Spleen (tissue), 11 donors: ENCODE measurements at regions not wholly inside any gene's neighbourhood (a gene's known extent, or its start where the extent isn't known, plus 50 kb on each side); places are given as distances from the start of the nearest gene placed in this dataset.

ENCODE experiments used
- DNase-seq: peaks from one replicate; pipeline ENCODE4 v3.0.0-alpha.2; 2020
- H3K27ac ChIP-seq, 8 donors: fragments of 200-600 bp; sonication (generic) in 7 of 8; 1 replicate in 4 of 8; 2 replicates in 4 of 8; pipeline versions ENCODE4 v1.5.0 to v1.8.0; 2016 to 2021; ENCODE audit warnings: inconsistent platforms in 4 of 8, mild to moderate bottlenecking in 4 of 8, moderate library complexity in 1 of 8
- H3K27me3 ChIP-seq, 7 donors: fragments of 200-600 bp; sonication (generic) in 6 of 7; replicated peaks in 1 of 7; 1 replicate in 4 of 7; 2 replicates in 3 of 7; pipeline versions ENCODE4 v1.5.0 to v1.8.0; 2016 to 2021; ENCODE audit warnings: inconsistent platforms in 3 of 7, mild to moderate bottlenecking in 1 of 7
- H3K36me3 ChIP-seq, 6 donors: fragments of 200-600 bp; sonication (generic) in 5 of 6; 1 replicate in 4 of 6; 2 replicates in 2 of 6; pipeline versions ENCODE4 v1.5.0 to v1.8.0; 2016 to 2021; ENCODE audit warnings: inconsistent platforms in 2 of 6
- H3K4me1 ChIP-seq, 6 donors: fragments of 200-600 bp; sonication (generic) in 5 of 6; 1 replicate in 3 of 6; 2 replicates in 3 of 6; pipeline versions ENCODE4 v1.5.0 to v1.8.0; 2016 to 2021; ENCODE audit warnings: inconsistent platforms in 3 of 6
- H3K4me3 ChIP-seq, 8 donors: fragments of 200-600 bp; sonication (generic) in 7 of 8; 1 replicate in 4 of 8; 2 replicates in 4 of 8; pipeline versions ENCODE4 v1.5.0 to v1.8.0; 2016 to 2021; ENCODE audit warnings: inconsistent platforms in 4 of 8, mild to moderate bottlenecking in 4 of 8, moderate library complexity in 2 of 8
- H3K9me3 ChIP-seq, 8 donors: fragments of 200-600 bp; sonication (generic) in 7 of 8; 1 replicate in 4 of 8; 2 replicates in 4 of 8; pipeline versions ENCODE4 v1.5.0 to v1.8.0; 2016 to 2021; ENCODE audit warnings: inconsistent platforms in 4 of 8
- POLR2A ChIP-seq, 3 donors: fragments of 450-650 bp; IDR thresholded peaks; one replicate each; pipeline ENCODE4 v1.5.1; 2017; ENCODE audit warnings: antibody characterized with exemption in 3 of 3, mild to moderate bottlenecking in 1 of 3
- POLR2AphosphoS5 ChIP-seq, 3 donors: sonication (generic); formaldehyde crosslinking; IDR thresholded peaks; one replicate each; pipeline ENCODE4 v1.5.1; 2017; ENCODE audit warnings: antibody characterized with exemption in 3 of 3
- WGBS, 5 donors: extraction: QIAGEN DNeasy Blood & Tissue Kit in 3 of 5; methylation state at CpG; one replicate each; pipeline versions ENCODE4 v1.1.5 to v1.1.7; 2013 to 2018; 5-methylcytosine and 5-hydroxymethylcytosine counted together
- intact Hi-C: fragments of 100-400 bp; cut with DNase I; formaldehyde crosslinking; loops from one replicate; pipeline ENCODE4 v1.15.0; 2023; ENCODE audit warnings: low total_unique reads
- TF ChIP-seq, protein P1 (sequence below), 11 experiments: fragments of 200-600 bp in 7 of 11; fragments of 450-650 bp in 4 of 11; sonication (generic) in 4 of 11; IDR thresholded peaks in 8 of 11; conservative IDR thresholded peaks in 3 of 11; 1 replicate in 7 of 11; 2 replicates in 4 of 11; pipeline versions ENCODE4 v1.4.0 to v1.8.0; 2016 to 2021; ENCODE audit warnings: antibody characterized with exemption in 11 of 11, inconsistent platforms in 4 of 11, mild to moderate bottlenecking in 1 of 11
- donor health status: healthy with polysubstance abuse.
- donor health status: DM: no; HTN: no; CAD: no; lungs with moderate emphysema.
- donor health status: DM: no; HTN: no; CAD: no.
- donor health status: Bipolar disorder and iron deficiency.
- donor health status: healthy.
- donor health status: DM: no; HTN: no; CAD: no.
- donor health status: DM: yes; HTN: yes; CAD: no.

DNA sequence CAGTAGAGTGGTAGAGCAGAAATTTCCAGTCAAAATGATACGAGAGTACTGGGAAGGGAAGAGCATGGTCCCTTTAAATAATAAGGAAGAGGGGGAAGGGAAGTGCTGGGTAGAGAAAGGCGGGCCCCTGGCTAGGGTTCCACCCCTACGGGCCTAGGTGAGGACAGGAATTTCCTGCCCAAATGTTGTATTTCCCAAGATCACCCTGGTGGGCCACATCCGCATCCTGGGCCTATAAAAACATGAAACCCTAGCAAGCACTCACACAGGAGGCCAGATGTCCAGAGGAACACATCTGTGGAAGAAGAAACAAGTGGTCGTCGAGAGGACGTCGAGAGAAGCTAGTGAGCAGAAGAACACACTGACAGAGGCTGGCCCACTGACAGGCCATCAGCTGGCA is 661.2 kb downstream of the SQOR start:
- Histone ChIP-seq H3K9me3 (no peaks in the 10 kb centered on the region), H3K27me3 (no peaks in the 10 kb centered on the region), H3K36me3 (no peaks in the 10 kb centered on the region), H3K27ac (no peak overlapping the region), H3K4me3 (no peak overlapping the region), H3K4me1 (no peaks in the 10 kb centered on the region)
- intact Hi-C loops = no loop called here
- TF ChIP-seq POLR2A (IDR thresholded peaks at IDR 0.05) = no peak
- TF ChIP-seq, protein P1, sequence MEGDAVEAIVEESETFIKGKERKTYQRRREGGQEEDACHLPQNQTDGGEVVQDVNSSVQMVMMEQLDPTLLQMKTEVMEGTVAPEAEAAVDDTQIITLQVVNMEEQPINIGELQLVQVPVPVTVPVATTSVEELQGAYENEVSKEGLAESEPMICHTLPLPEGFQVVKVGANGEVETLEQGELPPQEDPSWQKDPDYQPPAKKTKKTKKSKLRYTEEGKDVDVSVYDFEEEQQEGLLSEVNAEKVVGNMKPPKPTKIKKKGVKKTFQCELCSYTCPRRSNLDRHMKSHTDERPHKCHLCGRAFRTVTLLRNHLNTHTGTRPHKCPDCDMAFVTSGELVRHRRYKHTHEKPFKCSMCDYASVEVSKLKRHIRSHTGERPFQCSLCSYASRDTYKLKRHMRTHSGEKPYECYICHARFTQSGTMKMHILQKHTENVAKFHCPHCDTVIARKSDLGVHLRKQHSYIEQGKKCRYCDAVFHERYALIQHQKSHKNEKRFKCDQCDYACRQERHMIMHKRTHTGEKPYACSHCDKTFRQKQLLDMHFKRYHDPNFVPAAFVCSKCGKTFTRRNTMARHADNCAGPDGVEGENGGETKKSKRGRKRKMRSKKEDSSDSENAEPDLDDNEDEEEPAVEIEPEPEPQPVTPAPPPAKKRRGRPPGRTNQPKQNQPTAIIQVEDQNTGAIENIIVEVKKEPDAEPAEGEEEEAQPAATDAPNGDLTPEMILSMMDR (IDR thresholded peaks at IDR 0.05 in 8 of 11, conservative IDR thresholded peaks at IDR 0.05 in 3 of 11) = no peak
- TF ChIP-seq POLR2AphosphoS5 (IDR thresholded peaks at IDR 0.05) = no peak
- 70 to 79% (median 75%) methylated on average over 8 of the region's 8 CpGs for WGBS, 5 donors
- DNase-seq = no peak

DNA sequence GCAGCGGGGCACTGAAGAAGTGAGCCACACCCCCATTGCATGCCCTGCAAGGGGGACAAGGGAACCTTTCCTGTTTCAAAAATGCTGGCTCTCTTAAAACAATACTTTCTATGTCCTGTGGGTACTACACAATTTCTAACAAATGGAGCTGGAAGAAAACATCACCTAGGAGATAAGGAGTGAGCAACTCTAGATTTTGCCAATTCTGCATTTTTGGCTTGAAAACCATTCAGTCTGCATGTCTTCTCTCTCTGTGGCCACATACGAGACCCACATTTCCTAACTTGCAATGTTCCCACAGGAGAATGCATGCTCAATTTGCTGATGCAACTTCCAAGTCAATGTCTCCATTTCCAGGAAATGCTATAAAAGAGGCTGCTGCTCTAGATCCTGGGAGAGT is 662.0 kb downstream of the SQOR start:
- H3K4me1 ChIP-seq = no peaks in the 10 kb centered on the region
- TF ChIP-seq POLR2A (IDR thresholded peaks at IDR 0.05) = no peak
- TF ChIP-seq, protein P1 (IDR thresholded peaks at IDR 0.05 in 8 of 11, conservative IDR thresholded peaks at IDR 0.05 in 3 of 11) = no peak
- no peak for TF ChIP-seq POLR2AphosphoS5 (IDR thresholded peaks at IDR 0.05)
- H3K27ac ChIP-seq = no peak overlapping the region
- WGBS, 5 donors = 65 to 89% (median 87%) methylated on average over 2 of the region's 2 CpGs
- no peaks in the 10 kb centered on the region for H3K36me3 ChIP-seq
- no peak overlapping the region for H3K4me3 ChIP-seq
- H3K27me3 ChIP-seq = no peaks in the 10 kb centered on the region
- no peaks in the 10 kb centered on the region for H3K9me3 ChIP-seq
- intact Hi-C loops = no loop called here
- DNase-seq = no peak

DNA sequence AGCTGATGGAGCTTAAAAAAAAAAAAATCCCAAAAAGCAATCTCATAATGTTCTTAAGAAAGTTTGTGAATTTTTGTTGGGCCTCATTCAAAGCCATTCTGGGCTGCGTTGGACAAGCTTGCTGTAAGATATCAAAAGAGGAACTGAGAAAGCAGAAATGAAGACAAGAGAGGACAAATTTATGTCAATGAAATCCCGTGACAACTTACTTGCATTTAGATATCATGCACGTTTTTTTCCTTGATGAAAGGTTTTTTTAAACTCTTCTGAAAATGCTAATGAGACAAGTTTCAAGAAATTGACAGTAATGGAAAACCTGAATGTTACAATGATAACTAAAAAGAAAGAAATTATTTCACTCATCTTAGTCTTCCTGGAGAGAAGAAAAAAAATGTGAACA is 662.9 kb downstream of the SQOR start:
- no peaks in the 10 kb centered on the region for H3K36me3 ChIP-seq
- WGBS, 5 donors = 14 to 29% (median 27%) methylated on average over 3 of the region's 3 CpGs
- no peaks in the 10 kb centered on the region for H3K27me3 ChIP-seq
- no peaks in the 10 kb centered on the region for H3K9me3 ChIP-seq
- TF ChIP-seq POLR2A (IDR thresholded peaks at IDR 0.05) = no peak
- TF ChIP-seq, protein P1 (IDR thresholded peaks at IDR 0.05 in 8 of 11, conservative IDR thresholded peaks at IDR 0.05 in 3 of 11) = no peak
- TF ChIP-seq POLR2AphosphoS5 (IDR thresholded peaks at IDR 0.05) = no peak
- no peak for DNase-seq
- intact Hi-C loops = no loop called here
- no peaks in the 10 kb centered on the region for H3K4me1 ChIP-seq
- H3K27ac ChIP-seq = no peak overlapping the region
- no peak overlapping the region for H3K4me3 ChIP-seq

DNA sequence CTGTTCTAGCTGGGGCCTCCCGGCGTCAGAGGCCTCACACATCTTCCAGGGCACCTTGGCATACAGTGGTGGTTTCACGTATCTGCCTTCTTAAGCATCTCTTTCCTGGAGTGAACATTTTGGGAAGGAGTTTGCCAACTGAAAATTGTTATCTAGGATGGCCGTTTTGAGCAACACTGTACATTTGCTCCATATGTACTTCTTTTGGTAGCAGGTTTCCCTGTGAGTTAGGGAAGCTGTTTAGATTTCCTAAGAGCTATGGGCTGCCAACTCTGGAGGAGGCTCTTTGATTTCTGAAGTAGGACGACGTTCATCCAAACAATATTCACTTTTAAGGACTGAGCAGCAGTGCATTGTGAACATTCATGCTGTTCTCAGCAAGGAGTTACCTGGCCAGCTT is 665.9 kb downstream of the SQOR start:
- no peaks in the 10 kb centered on the region for H3K9me3 ChIP-seq
- no peak for DNase-seq
- H3K36me3 ChIP-seq = no peaks in the 10 kb centered on the region
- TF ChIP-seq, protein P1 (IDR thresholded peaks at IDR 0.05 in 8 of 11, conservative IDR thresholded peaks at IDR 0.05 in 3 of 11) = no peak
- TF ChIP-seq POLR2AphosphoS5 (IDR thresholded peaks at IDR 0.05) = no peak
- no peak for TF ChIP-seq POLR2A (IDR thresholded peaks at IDR 0.05)
- H3K4me1 ChIP-seq = no peaks in the 10 kb centered on the region
- WGBS, 5 donors = 68 to 84% (median 73%) methylated on average over 6 of the region's 6 CpGs
- H3K27ac ChIP-seq = no peak overlapping the region
- no peak overlapping the region for H3K4me3 ChIP-seq
- intact Hi-C loops = no loop called here
- H3K27me3 ChIP-seq = no peaks in the 10 kb centered on the region
